ENCODE measurements at regions not wholly inside any gene's neighbourhood (a gene's known extent, or its start where the extent isn't known, plus 50 kb on each side); places are given as distances from the start of the nearest gene placed in this dataset.

- Histone ChIP-seq H3K4me1 (ENCODE audit: control insufficient read depth, extremely low read depth, insufficient read depth, low read length) (no peaks in the 10 kb centered on the region), H3K36me3 (ENCODE audit: control insufficient read depth in 2 of 2, extremely low read depth in 1 of 2, insufficient read depth in 2 of 2, low read length in 2 of 2) (no peaks in the 10 kb centered on the region), H3K27me3 (ENCODE audit: control insufficient read depth in 2 of 2, insufficient read depth in 2 of 2, low read length in 2 of 2) (no peaks in the 10 kb centered on the region), H3K9me3 (replicated peaks; ENCODE audit: control insufficient read depth, insufficient read depth, low read length) (no peaks in the 10 kb centered on the region), H3K79me2 (ENCODE audit: control insufficient read depth, insufficient read depth, low read length) (no peaks in the 10 kb centered on the region), H3K4me3 (replicated peaks in 1 of 3; ENCODE audit: insufficient read depth in 1 of 3, low read depth in 1 of 3, low read length in 3 of 3) (no peak overlapping the region), H3K4me2 (ENCODE audit: insufficient read depth, low read length) (no peak overlapping the region), H4K20me1 (replicated peaks; ENCODE audit: control insufficient read depth, extremely low read depth, insufficient read depth, low read length) (no peaks in the 10 kb centered on the region), H3K9me1 (replicated peaks; ENCODE audit: control insufficient read depth, extremely low read depth, insufficient read depth, low read length) (no peaks in the 10 kb centered on the region), H2AFZ (ENCODE audit: low read depth, low read length) (no peak overlapping the region), H3K9ac (replicated peaks; ENCODE audit: extremely low read depth, insufficient read depth, low read length) (no peak overlapping the region), H3K27ac (ENCODE audit: insufficient read depth, low read depth, low read length) (no peak overlapping the region)
- ChIA-PET POLR2A (no interaction called here), CTCF (no interaction called here)
- dilution Hi-C loops (cut with MboI; ENCODE audit: extremely low pct_ligation_motif_present, low sequenced_read_pairs), result no loop called here
- BruUV-seq (replicated peaks), result no TSS peak
- intact Hi-C loops (cut with micrococcal nuclease), result no loop called here
- DNase-seq (ENCODE audit: low read depth, low spot score), result no peak
- TF ChIP-seq FOS (IDR thresholded peaks at IDR 0.05; ENCODE audit: borderline replicate concordance, insufficient read depth, low read length) (no peak), MAX (IDR thresholded peaks at IDR 0.05; ENCODE audit: insufficient read depth, insufficient read length) (no peak), POLR2AphosphoS5 (IDR thresholded peaks at IDR 0.05; ENCODE audit: insufficient read depth, low read depth, low read length) (no peak), JUN (IDR thresholded peaks at IDR 0.05; ENCODE audit: borderline replicate concordance, insufficient read depth, insufficient read length, low read depth) (no peak), GATA2 (IDR thresholded peaks at IDR 0.05; ENCODE audit: insufficient read depth, insufficient read length, low read depth, low read length) (no peak), MYC (IDR thresholded peaks at IDR 0.05; ENCODE audit: low read depth, low read length) (no peak), CTCF (IDR thresholded peaks at IDR 0.05; ENCODE audit: extremely low read depth in 1 of 2, insufficient read depth in 1 of 2, low read depth in 1 of 2, low read length in 2 of 2) (no peak), EZH2 (IDR thresholded peaks at IDR 0.05; ENCODE audit: borderline replicate concordance, low read depth, low read length, severe bottlenecking) (no peak), POLR2A (IDR thresholded peaks at IDR 0.05; ENCODE audit: low read depth, low read length) (no peak)
- no peak for FAIRE-seq
Observed at GRCh38 chr5:30337084-30337573, 856.4 kb upstream of the CDH6 start.

All from endothelial cell of umbilical vein (primary cell).